NCI-H1092 (cell line): ENCODE measurements at regions not wholly inside any gene's neighbourhood (a gene's known extent, or its start where the extent isn't known, plus 50 kb on each side); places are given as distances from the start of the nearest gene placed in this dataset.
"Not testable (repeated sequence)": the region's sequence is repeated elsewhere in the genome, so short reads cannot be mapped to it uniquely, and the experiment has no call there.

Experiments
- DNase-seq: peaks from one replicate; lab custom pipeline; 2025; lab: John Stamatoyannopoulos, UW

DNA sequence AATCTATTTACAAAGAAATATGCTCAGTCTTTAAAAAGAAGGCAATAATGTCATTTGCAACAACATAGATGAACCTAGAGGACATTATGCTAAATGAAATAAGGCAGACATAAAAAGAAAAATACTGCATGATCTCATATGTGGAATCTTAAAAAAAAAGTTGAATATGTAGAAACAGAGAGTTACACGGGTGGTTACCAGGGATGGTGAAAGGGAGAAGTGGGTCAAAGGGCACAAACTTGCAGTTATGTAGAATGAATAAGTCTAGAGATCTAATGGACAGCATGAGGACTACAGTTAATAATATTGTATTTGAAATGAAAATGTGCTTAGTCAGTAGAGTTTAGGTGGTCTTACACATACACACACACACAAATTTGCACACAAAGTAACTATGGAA, 88.2 kb upstream of the CCDC71L start:
- no peak for DNase-seq

DNA sequence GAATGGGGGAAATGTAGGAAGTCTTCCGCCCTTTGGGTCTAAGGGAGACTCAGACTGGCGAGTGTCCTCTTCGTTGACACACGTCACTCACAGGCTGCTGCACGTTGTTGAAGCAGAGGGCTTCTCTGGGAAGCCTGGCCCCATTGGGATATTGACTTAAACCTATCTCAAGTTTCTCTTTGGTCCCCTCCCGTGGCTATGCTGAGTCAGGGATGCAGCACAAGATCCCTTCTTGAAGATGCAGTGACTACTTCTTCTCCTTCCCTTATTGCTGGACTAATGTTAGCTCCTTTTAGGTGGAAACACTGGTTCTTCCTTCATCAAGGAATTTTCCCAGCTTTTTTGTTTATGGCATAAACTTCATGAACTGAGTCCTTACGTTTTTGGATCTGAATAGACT, 89.8 kb upstream of the CCDC71L start:
- no peak for DNase-seq

- no peak for DNase-seq
Observed at GRCh38 chr7:106752367-106752766, 91.4 kb upstream of the CCDC71L start.

- DNase-seq = not testable (repeated sequence)
Observed at GRCh38 chr7:106755024-106755423, 94.1 kb upstream of the CCDC71L start.

GRCh38 chr7:106755641-106756040, 94.7 kb upstream of the CCDC71L start:
- no peak for DNase-seq

DNA sequence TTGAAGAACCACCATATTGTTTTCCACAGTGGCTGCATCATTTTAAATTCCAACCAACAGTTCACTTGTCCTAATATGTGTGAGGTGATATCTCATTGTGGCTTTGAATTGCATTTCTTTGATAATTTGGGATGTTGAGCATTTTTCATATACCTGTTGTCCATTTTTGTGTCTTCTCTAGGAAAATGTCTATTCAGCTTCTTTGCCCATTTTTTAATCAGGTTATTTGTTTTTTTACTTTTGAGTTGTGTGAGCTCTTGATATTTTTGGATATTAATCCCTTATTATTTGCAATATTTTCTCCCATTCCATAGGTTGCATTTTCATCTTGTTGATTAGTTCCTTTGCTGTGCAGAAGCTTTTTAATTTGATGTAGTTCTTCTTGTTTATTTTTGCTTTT, 95.1 kb upstream of the CCDC71L start:
- DNase-seq = no peak

DNA sequence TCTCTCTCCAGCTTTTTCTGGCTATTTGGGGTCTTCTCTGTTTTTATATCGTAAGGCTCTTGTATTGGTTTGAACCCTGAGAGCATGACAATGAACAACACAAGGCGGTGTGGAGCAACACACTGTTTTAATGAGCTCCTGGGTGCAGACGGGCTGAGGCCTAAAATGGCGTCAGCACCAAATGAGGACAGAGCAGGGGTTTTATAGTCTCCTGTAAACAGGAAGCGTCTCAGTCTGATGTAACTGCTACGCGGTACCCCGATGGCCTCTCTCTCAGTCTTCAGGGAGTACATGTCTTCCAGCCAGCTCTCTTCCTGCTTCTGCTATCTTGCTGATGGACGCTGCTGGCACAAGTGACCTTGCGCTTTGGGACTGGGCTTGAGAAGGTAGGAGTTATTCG, 95.9 kb upstream of the CCDC71L start:
- DNase-seq = no peak

DNA sequence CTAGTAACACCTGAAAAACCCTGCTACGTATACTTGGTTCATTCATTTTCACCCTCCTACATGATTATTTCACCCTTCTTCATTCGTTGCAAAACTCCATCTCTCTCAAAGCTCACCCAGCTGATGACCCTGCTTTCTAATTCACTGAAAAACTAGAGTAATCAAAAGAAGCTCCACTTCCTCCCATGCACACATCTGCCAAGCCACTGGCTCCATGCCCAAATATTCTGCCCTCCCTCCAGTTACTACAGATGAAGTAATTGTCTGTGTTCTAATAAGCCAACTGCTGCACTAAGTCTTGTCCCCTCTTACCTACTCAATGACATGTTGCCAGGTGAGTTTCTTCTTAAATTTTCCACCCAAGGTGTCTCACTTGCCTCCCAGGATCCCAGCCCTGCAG, 96.9 kb upstream of the CCDC71L start:
- peak; percentile 39 for DNase-seq

GRCh38 chr7:106762845-106763244, 101.9 kb upstream of the CCDC71L start:
- not testable (repeated sequence) for DNase-seq

DNA sequence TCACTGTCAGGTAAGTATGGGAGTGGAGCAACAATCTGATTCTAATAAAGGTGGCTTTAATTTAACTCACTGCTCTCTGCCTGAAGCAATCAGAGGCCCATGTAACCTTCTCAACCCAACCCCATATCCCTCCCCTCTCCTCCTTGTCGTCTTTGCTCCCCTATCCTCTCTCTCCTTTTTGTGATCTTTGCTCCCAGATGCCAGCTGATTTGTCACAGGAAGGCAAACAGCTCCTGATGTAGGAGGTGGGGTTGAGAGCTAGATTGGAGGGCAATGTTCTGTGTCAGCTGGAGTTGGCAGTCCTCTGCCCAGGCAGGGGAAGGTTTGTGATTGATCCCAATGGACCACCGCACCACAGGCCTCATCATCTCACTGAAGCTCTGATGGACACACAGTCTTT, 101.4 kb upstream of the PIK3CG start:
- no peak for DNase-seq

DNA sequence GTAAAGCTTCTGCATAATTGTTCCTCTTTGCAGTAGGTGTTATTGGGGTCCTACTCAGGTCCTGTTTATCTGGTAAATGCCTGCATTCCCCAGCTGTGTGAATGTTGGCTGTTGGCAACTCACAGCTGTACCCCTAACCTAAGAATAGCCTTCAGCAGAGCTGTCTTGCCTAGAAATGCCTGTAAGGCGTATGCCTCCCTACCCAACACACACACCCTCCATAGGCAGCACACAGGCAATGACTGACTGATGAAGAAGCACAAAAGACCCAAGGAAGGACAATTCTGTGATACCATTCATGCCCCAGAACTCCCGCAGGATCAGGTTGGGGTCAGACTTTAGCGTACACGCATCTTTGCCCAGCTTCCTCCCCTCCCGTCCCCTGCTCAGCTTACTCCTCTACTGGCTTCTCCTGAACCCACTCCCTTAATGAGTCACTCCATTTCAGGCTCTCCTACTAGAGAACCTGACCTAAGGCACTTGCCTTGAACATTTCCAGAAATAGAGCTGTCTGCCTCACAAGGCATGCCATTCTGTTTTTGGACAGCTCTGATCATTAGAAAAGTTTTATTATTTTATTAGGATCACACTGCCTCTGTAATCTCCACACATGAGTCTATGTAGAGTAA, 99.2 kb upstream of the PIK3CG start:
- no peak for DNase-seq

- no peak for DNase-seq
Observed at GRCh38 chr7:106766551-106766950, 98.5 kb upstream of the PIK3CG start.

DNA sequence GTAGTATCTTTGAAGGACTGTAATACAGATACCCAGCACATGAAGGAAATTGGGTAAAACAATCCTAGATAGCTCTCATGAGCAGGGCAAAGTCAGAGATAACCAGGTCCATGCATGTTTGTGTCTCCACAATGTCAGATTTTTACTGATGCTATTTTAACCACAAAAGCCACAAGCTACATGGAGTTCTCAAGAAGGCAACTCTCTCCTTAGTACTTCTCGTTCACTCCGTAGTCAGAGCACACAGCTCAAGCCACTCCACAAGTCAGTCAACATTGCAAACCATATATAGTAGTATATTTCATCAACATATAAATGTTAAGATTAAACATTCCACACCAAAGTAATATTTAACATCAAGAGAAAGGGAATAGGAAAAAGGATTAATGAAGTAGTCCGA, 98.0 kb upstream of the PIK3CG start:
- DNase-seq = no peak

DNA sequence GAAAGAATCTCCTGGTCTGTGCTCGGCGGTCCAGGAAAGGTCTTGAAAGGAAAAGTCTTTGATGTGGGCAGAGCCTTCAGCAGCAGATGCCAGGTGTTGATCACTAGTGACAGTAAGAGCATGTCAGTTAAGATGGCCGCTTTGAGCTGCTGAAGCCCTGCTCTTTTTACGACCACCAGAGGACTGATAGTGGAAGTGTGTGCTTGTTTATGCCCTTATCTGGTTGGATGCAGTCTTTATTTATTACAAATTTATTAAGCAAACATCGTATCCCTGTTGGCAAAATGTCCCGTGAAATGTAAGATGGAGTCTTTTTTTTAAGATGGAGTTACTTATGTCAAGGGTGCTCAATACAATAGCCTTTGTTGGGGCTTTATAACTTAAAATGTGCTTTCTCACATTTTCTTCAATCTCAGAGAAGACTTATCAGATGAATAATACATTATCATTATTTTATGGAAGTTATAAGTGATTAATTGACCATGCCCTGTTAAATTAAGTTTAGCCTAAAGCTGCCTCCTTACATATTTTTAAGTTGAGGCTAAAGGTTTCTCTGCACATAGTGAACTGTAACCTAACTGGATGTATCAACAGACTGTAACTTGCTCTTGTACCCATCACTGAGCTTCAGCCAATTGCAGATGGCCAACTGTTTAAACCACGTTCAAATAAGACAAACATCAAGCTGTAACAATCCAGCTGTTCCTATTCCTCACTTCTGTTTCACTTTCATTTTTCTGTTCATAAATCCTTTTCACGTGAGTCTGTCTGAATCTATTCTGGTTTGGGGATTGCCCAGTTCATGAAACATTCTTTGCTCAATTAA, 97.4 kb upstream of the PIK3CG start:
- DNase-seq = no peak

- no peak for DNase-seq
Observed at GRCh38 chr7:106768324-106768751, 96.7 kb upstream of the PIK3CG start.

GRCh38 chr7:106770191-106770590, 94.9 kb upstream of the PIK3CG start:
- DNase-seq = no peak

- DNase-seq = no peak
Observed at GRCh38 chr7:106772655-106773108, 92.4 kb upstream of the PIK3CG start.

DNA sequence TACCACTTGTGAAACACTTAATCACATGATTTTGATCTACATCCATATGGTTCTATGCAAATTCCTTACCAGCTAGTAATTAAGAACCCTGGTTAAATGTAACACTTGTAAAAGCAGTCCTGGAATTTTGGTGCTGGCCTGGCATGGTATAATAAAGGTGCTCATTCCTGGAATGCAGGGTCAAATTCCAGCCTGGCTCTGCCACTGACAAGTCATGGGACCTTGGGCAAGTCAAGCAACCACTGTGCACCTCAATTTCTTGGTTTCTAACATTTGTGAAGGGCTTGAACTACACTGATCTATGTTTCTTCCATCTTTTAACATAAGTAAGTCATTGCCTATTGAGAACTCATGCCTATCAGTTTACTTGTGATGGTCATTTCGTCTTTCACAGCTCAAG, 91.9 kb upstream of the PIK3CG start:
- no peak for DNase-seq

DNA sequence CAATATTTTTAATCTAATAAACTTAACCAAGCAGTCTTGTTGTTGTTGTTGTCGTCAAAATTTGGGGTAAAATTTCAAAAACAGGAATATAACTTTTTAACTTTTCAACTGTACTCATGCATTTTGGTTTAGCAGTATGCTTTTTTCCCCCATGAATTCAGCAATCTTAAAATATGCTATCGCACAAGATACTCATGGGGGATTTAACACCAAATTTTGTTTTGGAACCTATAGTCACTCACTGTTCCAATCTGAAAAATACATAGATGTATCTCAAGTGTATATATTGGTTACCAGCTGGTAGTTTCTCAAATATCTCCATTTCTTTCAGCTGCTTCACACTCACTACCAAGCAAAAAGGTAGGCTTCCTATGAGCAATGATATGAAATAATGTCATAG, 91.4 kb upstream of the PIK3CG start:
- DNase-seq = no peak

DNA sequence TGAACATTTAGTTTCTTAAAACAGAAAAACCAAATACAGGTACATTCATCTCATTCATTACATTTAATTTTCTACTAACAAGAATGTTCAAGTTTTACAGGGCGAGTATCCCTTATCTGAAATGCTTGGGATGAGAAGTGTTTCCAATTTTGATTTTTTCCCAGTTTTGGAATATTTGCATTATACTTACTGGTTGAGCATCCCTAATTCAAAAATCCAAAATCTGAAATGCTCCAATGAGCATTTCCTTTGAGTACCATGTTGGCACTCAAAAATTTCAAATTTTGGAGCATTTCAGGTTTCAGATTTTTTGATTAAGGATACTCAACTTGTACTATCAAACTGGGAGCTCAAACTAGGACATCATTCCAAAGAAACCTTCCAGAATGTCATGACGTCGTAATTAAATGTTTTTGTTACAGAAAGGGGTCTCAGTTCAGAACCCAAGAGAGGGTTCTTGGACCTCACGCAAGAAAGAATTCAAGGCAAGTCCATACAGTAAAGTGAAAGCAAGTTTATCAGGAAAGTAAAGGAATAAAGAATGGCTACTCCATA, 90.8 kb upstream of the PIK3CG start:
- DNase-seq = no peak

DNA sequence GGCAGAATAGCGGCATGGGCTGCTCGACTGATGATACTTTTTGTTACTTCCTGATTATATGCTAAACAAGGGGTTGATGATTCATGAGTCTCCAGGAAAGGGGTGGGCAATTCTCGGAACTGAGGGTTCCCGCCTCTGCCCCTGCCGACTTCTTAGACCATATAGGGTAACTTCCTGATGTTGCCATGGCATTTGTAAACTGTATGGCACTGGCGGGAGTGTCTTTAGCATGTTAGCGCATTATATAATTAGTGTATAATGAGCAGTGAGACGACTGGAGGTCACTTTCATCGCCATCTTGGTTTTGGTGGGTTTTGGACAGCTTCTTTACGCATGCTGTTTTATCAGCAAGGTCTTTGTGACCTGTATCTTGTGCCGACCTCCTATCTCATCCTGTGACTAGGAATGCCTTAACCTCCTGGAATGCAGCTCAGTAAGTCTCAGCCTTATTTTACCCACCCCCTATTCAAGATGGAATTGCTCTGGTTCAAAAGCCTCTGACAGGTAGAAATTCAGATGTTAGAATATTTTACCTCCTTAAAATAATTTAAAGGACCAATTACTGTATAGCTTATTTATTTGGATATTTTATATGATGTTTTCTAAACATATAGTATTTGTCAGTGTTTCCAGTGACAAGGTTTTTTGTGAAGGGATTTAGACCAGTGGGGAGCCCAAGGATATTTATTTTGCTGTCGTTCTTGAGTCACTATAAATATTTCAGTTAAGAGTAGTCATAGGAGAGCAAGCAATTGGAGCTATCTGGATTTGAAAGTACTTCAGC, 90.1 kb upstream of the PIK3CG start:
- no peak for DNase-seq

DNA sequence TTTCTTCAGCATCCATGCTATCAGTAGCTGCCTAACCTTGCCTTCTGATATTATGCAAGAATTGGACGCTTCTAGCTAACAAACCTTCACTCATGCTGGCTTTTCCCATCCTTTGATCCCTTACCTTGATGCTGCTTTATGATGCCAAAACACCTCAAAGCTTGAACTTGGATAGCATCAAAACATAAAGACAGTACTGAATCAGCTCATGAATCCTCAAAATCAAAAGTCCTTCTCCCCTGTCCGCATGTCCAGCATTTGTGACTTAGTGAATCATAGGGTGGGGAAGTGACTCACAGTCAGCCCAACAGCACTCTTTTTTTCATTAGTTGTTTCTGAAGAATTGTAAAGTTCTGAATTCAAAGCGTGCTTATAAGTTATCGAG, 89.5 kb upstream of the PIK3CG start:
- DNase-seq = no peak
